HG03280 (cell line): ENCODE measurements at regions not wholly inside any gene's neighbourhood (a gene's known extent, or its start where the extent isn't known, plus 50 kb on each side); places are given as distances from the start of the nearest gene placed in this dataset.

Experiments used
- ATAC-seq: cut with Tn5 transposase; IDR thresholded peaks from one replicate; pipeline ENCODE4 v1.9.1; 2021; ENCODE audit warnings: mild to moderate bottlenecking, moderate library complexity; ENCODE audit not compliant: unreplicated experiment

GRCh38 chr4:55175779-55176231 is 50.4 kb upstream of the KDR start:
- ATAC-seq: no peak

- no peak for ATAC-seq
Measured at GRCh38 chr4:55176497-55176896, 51.1 kb upstream of the KDR start.

GRCh38 chr4:55177461-55177860 is 52.1 kb upstream of the KDR start:
- ATAC-seq: no peak

GRCh38 chr4:55178226-55179005 is 53.0 kb upstream of the KDR start:
- ATAC-seq: no peak

GRCh38 chr4:55181010-55182005 is 55.9 kb upstream of the KDR start:
- ATAC-seq: no peak

- no peak for ATAC-seq
Measured at GRCh38 chr4:55183926-55184599, 58.7 kb upstream of the KDR start.

GRCh38 chr4:55184600-55185523 is 59.5 kb upstream of the KDR start:
- ATAC-seq: peak; percentile 70

- ATAC-seq: no peak
Measured at GRCh38 chr4:55186123-55186522, 60.7 kb upstream of the KDR start.

- no peak for ATAC-seq
Measured at GRCh38 chr4:55186700-55187099, 61.3 kb upstream of the KDR start.

GRCh38 chr4:55214172-55214571 is 88.8 kb upstream of the KDR start:
- no peak for ATAC-seq

GRCh38 chr4:55215087-55215486 is 89.7 kb upstream of the KDR start:
- ATAC-seq: no peak

GRCh38 chr4:55216863-55217635 is 91.7 kb upstream of the KDR start:
- ATAC-seq: no peak

- ATAC-seq: no peak
Measured at GRCh38 chr4:55218041-55218440, 92.6 kb upstream of the KDR start.

GRCh38 chr4:55237839-55238238 is 108.2 kb upstream of the SRD5A3 start:
- ATAC-seq: no peak

- no peak for ATAC-seq
Measured at GRCh38 chr4:55238407-55238806, 107.6 kb upstream of the SRD5A3 start.

- ATAC-seq: no peak
Measured at GRCh38 chr4:55241461-55241860, 104.6 kb upstream of the SRD5A3 start.

GRCh38 chr4:55242506-55242905 is 103.5 kb upstream of the SRD5A3 start:
- no peak for ATAC-seq

- no peak for ATAC-seq
Measured at GRCh38 chr4:55247521-55247920, 98.5 kb upstream of the SRD5A3 start.

- ATAC-seq: no peak
Measured at GRCh38 chr4:55248756-55249155, 97.3 kb upstream of the SRD5A3 start.
